Brain pericyte (primary cell): ENCODE measurements at regions not wholly inside any gene's neighbourhood (a gene's known extent, or its start where the extent isn't known, plus 50 kb on each side); places are given as distances from the start of the nearest gene placed in this dataset.

Source experiments
- DNase-seq: peaks from one replicate; pipeline ENCODE4 v3.0.0-alpha.2; 2012; ENCODE audit warnings: low read depth, low spot score

DNA sequence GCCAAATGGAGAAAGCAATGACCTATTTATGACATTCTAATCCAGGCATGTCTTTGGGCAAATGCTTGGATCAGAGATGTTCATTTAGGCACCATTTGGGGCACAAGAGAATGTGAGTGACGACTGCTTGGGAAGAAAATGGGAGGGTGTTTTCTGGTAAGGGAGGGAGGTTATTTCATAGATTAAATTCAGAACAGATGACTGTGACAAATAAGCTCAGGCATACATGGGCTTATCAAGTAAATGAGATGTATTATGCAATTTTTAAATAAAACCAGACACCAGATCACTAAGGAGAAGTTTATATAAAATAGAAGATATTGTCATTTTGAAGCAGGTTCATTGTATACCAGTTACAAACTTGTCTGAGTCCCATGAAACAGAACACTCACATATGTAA is 71.4 kb upstream of the UGT8 start:
- DNase-seq: no peak

DNA sequence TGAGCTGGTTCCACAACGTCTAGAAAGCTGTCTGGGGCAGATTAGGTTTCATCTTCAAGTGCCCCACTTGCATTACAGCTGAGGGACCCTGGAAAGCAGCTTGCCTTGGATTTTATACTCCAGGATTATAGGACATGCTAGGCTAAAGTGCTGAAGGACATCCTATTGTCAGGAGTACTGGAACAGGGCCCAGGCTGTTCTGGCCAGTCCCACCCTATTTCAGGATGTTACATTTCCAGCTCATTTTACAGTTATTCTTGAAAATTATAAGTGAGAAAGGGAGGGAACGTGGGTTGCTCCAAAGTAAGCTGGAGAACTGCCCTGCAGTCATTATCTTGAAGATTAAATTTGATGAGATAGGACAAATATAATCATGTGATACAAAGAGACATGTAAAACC is 71.0 kb upstream of the UGT8 start:
- no peak for DNase-seq

DNA sequence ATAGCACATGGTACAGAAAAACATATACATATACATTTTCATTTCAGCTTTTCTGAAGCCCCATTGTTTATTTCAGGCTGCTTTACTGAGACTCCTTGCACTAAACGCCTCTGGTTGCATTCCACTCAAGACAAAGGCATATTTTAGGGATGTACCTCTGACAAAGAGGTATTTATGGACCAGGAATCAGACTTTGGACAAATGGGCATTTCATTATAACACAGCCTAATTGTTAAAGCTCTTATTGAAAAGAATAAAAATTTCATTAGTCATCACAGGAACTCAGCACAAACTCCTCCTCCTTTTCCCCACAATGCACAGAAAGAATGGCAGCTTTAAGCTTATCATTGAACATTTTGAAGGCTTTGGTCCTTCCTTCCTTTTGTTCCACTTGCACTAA is 62.9 kb upstream of the UGT8 start:
- no peak for DNase-seq

DNA sequence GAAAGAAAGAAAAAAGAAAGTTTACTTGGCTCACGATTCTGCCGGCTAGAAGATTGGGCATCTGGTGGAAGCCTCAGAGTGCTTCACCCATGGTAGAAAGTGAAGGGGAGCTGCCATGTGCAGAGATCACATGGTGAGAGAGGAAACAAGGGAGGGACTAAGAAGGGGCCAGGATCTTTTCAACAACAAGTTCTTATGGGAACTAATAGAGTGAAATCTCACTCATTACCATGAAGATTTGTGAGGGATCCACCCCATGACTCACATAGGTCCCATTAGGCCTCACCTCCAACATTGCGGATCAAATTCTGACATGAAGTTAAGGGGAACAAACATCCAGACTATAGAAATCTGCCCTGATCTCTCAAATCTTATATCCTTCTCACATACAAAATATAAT is 61.3 kb upstream of the UGT8 start:
- no peak for DNase-seq

DNA sequence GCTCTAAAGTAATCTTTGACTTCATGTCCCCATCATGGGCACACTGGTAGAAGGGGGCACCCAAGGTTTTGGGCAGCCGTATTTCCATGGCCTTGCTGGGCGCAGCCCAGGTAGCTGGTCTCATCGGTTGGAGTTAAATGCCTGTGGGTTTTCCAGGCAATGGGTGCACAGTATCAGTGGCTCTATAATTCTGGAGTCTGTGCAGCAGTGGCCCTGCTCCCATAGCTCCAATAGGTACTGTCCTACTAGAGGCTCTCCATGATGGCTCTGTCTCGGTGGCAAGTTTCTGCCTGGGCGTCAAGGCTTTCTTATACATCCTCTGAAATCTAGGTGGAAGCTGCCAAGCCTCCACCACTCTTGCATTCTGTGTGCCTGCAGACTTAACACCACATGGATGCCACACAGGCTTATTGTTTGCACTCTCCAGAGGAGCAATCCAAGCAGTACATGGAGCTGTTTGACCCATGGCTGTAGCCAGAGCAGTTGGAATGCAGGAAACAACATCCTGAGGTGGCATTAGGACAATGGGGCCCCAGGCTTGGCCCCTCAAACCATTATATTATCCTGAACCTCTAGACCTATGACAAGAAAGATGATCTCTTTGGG is 60.5 kb upstream of the UGT8 start:
- DNase-seq: no peak

DNA sequence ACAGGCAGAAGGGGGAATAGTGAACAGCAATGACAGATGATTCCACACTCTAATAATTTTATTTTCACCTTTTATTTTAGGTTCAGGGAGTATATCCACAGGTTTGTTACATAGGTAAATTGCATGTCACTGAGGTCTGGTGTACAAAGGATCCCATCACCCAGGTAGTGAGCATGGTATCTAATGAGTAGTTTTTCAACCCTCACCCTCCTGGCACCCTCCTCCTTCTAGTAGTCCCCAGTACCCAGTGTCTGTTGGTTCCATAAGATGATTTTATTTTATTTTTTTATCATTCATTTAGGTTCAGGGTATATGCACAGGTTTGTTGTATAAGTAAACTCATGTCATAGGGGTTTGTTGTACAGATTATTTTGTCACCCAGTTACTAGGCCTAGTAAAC is 58.6 kb upstream of the UGT8 start:
- no peak for DNase-seq

DNA sequence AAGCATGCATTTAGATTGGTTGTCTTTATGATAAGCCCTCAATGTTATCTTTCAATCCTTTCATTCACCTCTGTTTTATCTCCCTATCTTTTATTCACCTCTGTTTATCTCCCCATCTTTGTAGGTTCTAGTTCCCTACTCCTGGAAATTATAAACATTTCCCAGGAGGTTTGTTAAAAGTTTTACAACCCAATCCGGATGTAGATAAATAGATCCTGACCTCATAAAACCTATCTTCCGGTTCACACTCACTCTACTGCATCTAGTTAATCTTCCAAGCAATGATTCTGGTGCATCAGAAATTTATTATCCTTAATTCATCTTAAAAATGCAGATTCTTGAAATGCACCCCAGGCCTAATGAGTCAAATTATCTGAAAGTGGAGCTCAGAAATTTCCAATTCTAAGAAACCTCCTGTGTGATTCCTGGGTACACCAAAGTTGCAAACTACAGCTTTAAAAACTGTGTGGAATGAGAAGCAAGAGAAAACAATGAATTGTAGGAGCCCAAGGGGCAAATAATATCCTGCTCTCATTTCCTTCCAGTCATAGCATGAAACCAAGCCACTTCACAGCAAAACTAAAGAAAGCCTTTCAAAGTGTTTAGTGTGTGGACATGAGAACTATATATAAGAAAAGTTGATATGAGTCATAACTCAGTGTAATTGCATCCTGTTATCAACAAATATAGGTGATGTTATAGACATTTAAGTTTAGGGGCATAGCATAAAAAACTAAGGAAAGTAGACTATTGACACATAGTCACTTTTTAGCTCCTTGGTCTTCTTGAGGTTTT is 51.1 kb upstream of the UGT8 start:
- no peak for DNase-seq
